ENCODE measurements at regions not wholly inside any gene's neighbourhood (a gene's known extent, or its start where the extent isn't known, plus 50 kb on each side); places are given as distances from the start of the nearest gene placed in this dataset.

DNA sequence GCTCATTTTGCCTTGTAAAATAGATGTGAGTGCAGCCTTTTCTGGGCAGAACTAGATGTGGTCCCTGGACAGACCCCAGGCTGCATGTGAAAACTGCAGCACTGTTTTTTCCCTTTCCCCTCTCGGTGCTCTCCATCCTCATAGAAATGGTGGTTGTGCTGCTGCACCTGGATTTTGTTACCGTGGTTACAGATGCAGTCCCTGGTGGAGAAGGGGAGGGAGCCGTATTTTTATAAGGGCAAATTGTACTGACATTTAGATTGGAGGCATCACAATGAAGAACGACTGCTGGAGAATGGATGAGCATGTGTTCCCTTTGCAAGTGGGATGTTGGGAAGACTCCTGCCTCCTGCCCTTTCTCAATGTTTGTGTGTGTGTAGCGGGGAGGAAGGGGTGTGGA lies 469.9 kb downstream of the CCSER2 start:
- TF ChIP-seq POLR2A (IDR thresholded peaks at IDR 0.05) (no peak), POLR2AphosphoS5 (IDR thresholded peaks at IDR 0.05) (no peak)
